Chondrocyte (in vitro differentiated cells): ENCODE measurements at regions not wholly inside any gene's neighbourhood (a gene's known extent, or its start where the extent isn't known, plus 50 kb on each side); places are given as distances from the start of the nearest gene placed in this dataset.

Experiments used
- DNase-seq: peaks from one replicate; pipeline ENCODE4 v3.0.0; 2021; ENCODE audit warnings: mixed read lengths, low spot score
- H3K27ac Mint-ChIP-seq: one replicate; pipeline ENCODE4 v1.8.0; 2021; ENCODE audit warnings: mild to moderate bottlenecking, moderate library complexity, mixed read lengths; ENCODE audit not compliant: unreplicated experiment
- H3K27me3 Mint-ChIP-seq: 2 replicates; pipeline ENCODE4 v1.8.0; 2021; ENCODE audit warnings: low read depth, mixed read lengths
- H3K36me3 Mint-ChIP-seq: 2 replicates; pipeline ENCODE4 v1.8.0; 2021; ENCODE audit warnings: low read depth, mixed read lengths
- H3K4me1 Mint-ChIP-seq: 2 replicates; pipeline ENCODE4 v1.8.0; 2021; ENCODE audit warnings: low read depth, mild to moderate bottlenecking, mixed read lengths
- H3K4me3 Mint-ChIP-seq: one replicate; pipeline ENCODE4 v1.8.0; 2021; ENCODE audit warnings: mild to moderate bottlenecking, moderate library complexity, mixed read lengths; ENCODE audit not compliant: unreplicated experiment
- H3K9me3 Mint-ChIP-seq: 2 replicates; pipeline ENCODE4 v1.8.0; 2021; ENCODE audit warnings: low read depth, mixed read lengths
- CTCF ChIP-seq: fragments of 200-600 bp; sonication (generic); IDR thresholded peaks from 2 replicates; pipeline ENCODE4 v1.5.0; 2021; ENCODE audit warnings: antibody characterized with exemption, mild to moderate bottlenecking, moderate library complexity

GRCh38 chr9:107862881-107863280 lies 373.3 kb upstream of the KLF4 start:
- no peak for DNase-seq
- peaks cover 14% of the 10 kb centered on the region for H3K27me3 Mint-ChIP-seq
- TF ChIP-seq CTCF = no peak
- no peaks in the 10 kb centered on the region for H3K36me3 Mint-ChIP-seq
- no peaks in the 10 kb centered on the region for H3K9me3 Mint-ChIP-seq
- H3K4me3 Mint-ChIP-seq = no peak overlapping the region
- peaks cover 12% of the 10 kb centered on the region for H3K4me1 Mint-ChIP-seq
- H3K27ac Mint-ChIP-seq = no peak overlapping the region

- no peak for TF ChIP-seq CTCF
- Mint-ChIP-seq H3K4me1 (peaks cover 12% of the 10 kb centered on the region), H3K4me3 (no peak overlapping the region), H3K27me3 (peaks cover 14% of the 10 kb centered on the region), H3K27ac (no peak overlapping the region), H3K9me3 (no peaks in the 10 kb centered on the region), H3K36me3 (no peaks in the 10 kb centered on the region)
- DNase-seq = no peak
Measured at GRCh38 chr9:107862323-107862722, 372.8 kb upstream of the KLF4 start.

GRCh38 chr9:107861075-107861474 lies 371.5 kb upstream of the KLF4 start:
- H3K27me3 Mint-ChIP-seq = peaks cover 14% of the 10 kb centered on the region
- H3K36me3 Mint-ChIP-seq = no peaks in the 10 kb centered on the region
- peaks cover 12% of the 10 kb centered on the region for H3K4me1 Mint-ChIP-seq
- no peak for TF ChIP-seq CTCF
- no peaks in the 10 kb centered on the region for H3K9me3 Mint-ChIP-seq
- no peak for DNase-seq
- no peak overlapping the region for H3K4me3 Mint-ChIP-seq
- no peak overlapping the region for H3K27ac Mint-ChIP-seq

- peaks cover 3% of the 10 kb centered on the region for H3K4me1 Mint-ChIP-seq
- H3K36me3 Mint-ChIP-seq = no peaks in the 10 kb centered on the region
- DNase-seq = no peak
- no peak for TF ChIP-seq CTCF
- H3K27me3 Mint-ChIP-seq = peaks cover 9% of the 10 kb centered on the region
- no peak overlapping the region for H3K27ac Mint-ChIP-seq
- peaks cover 4% of the 10 kb centered on the region for H3K9me3 Mint-ChIP-seq
- H3K4me3 Mint-ChIP-seq = no peak overlapping the region
Measured at GRCh38 chr9:107858260-107858659, 368.7 kb upstream of the KLF4 start.

- H3K9me3 Mint-ChIP-seq = peaks cover 4% of the 10 kb centered on the region
- no peak for TF ChIP-seq CTCF
- no peak for DNase-seq
- no peaks in the 10 kb centered on the region for H3K4me1 Mint-ChIP-seq
- no peaks in the 10 kb centered on the region for H3K36me3 Mint-ChIP-seq
- peaks cover 4% of the 10 kb centered on the region for H3K27me3 Mint-ChIP-seq
- H3K27ac Mint-ChIP-seq = no peak overlapping the region
- no peak overlapping the region for H3K4me3 Mint-ChIP-seq
Measured at GRCh38 chr9:107856633-107857032, 367.1 kb upstream of the KLF4 start.
